ENCODE measurements at regions not wholly inside any gene's neighbourhood (a gene's known extent, or its start where the extent isn't known, plus 50 kb on each side); places are given as distances from the start of the nearest gene placed in this dataset.

GRCh38 chr7:68604541-68604940 lies 993.7 kb upstream of the AUTS2 start:
- TF ChIP-seq, protein P1, sequence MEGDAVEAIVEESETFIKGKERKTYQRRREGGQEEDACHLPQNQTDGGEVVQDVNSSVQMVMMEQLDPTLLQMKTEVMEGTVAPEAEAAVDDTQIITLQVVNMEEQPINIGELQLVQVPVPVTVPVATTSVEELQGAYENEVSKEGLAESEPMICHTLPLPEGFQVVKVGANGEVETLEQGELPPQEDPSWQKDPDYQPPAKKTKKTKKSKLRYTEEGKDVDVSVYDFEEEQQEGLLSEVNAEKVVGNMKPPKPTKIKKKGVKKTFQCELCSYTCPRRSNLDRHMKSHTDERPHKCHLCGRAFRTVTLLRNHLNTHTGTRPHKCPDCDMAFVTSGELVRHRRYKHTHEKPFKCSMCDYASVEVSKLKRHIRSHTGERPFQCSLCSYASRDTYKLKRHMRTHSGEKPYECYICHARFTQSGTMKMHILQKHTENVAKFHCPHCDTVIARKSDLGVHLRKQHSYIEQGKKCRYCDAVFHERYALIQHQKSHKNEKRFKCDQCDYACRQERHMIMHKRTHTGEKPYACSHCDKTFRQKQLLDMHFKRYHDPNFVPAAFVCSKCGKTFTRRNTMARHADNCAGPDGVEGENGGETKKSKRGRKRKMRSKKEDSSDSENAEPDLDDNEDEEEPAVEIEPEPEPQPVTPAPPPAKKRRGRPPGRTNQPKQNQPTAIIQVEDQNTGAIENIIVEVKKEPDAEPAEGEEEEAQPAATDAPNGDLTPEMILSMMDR (conservative IDR thresholded peaks at IDR 0.05; ENCODE audit: low read depth, low read length): no peak
- no peak for TF ChIP-seq EZH2 (IDR thresholded peaks at IDR 0.05; ENCODE audit: low read length, unreplicated experiment)
- TF ChIP-seq EZH2phosphoT487 (IDR thresholded peaks at IDR 0.05; ENCODE audit: borderline replicate concordance, low read length): no peak
